H1 (cell line): ENCODE measurements at regions not wholly inside any gene's neighbourhood (a gene's known extent, or its start where the extent isn't known, plus 50 kb on each side); places are given as distances from the start of the nearest gene placed in this dataset.

Source experiments
- E2F6 ChIP-seq: IDR thresholded peaks from 2 replicates; pipeline ENCODE4 v1.6.1; 2012; ENCODE audit warnings: inconsistent platforms
- TF ChIP-seq, protein P1 (sequence below): fragments of 300-600 bp; sonication (generic); IDR thresholded peaks from 2 replicates; pipeline ENCODE4 v1.7.1; 2012; ENCODE audit warnings: low read length, moderate library complexity, mild to moderate bottlenecking, inconsistent platforms; ENCODE audit not compliant: insufficient replicate concordance

- TF ChIP-seq, protein P1, sequence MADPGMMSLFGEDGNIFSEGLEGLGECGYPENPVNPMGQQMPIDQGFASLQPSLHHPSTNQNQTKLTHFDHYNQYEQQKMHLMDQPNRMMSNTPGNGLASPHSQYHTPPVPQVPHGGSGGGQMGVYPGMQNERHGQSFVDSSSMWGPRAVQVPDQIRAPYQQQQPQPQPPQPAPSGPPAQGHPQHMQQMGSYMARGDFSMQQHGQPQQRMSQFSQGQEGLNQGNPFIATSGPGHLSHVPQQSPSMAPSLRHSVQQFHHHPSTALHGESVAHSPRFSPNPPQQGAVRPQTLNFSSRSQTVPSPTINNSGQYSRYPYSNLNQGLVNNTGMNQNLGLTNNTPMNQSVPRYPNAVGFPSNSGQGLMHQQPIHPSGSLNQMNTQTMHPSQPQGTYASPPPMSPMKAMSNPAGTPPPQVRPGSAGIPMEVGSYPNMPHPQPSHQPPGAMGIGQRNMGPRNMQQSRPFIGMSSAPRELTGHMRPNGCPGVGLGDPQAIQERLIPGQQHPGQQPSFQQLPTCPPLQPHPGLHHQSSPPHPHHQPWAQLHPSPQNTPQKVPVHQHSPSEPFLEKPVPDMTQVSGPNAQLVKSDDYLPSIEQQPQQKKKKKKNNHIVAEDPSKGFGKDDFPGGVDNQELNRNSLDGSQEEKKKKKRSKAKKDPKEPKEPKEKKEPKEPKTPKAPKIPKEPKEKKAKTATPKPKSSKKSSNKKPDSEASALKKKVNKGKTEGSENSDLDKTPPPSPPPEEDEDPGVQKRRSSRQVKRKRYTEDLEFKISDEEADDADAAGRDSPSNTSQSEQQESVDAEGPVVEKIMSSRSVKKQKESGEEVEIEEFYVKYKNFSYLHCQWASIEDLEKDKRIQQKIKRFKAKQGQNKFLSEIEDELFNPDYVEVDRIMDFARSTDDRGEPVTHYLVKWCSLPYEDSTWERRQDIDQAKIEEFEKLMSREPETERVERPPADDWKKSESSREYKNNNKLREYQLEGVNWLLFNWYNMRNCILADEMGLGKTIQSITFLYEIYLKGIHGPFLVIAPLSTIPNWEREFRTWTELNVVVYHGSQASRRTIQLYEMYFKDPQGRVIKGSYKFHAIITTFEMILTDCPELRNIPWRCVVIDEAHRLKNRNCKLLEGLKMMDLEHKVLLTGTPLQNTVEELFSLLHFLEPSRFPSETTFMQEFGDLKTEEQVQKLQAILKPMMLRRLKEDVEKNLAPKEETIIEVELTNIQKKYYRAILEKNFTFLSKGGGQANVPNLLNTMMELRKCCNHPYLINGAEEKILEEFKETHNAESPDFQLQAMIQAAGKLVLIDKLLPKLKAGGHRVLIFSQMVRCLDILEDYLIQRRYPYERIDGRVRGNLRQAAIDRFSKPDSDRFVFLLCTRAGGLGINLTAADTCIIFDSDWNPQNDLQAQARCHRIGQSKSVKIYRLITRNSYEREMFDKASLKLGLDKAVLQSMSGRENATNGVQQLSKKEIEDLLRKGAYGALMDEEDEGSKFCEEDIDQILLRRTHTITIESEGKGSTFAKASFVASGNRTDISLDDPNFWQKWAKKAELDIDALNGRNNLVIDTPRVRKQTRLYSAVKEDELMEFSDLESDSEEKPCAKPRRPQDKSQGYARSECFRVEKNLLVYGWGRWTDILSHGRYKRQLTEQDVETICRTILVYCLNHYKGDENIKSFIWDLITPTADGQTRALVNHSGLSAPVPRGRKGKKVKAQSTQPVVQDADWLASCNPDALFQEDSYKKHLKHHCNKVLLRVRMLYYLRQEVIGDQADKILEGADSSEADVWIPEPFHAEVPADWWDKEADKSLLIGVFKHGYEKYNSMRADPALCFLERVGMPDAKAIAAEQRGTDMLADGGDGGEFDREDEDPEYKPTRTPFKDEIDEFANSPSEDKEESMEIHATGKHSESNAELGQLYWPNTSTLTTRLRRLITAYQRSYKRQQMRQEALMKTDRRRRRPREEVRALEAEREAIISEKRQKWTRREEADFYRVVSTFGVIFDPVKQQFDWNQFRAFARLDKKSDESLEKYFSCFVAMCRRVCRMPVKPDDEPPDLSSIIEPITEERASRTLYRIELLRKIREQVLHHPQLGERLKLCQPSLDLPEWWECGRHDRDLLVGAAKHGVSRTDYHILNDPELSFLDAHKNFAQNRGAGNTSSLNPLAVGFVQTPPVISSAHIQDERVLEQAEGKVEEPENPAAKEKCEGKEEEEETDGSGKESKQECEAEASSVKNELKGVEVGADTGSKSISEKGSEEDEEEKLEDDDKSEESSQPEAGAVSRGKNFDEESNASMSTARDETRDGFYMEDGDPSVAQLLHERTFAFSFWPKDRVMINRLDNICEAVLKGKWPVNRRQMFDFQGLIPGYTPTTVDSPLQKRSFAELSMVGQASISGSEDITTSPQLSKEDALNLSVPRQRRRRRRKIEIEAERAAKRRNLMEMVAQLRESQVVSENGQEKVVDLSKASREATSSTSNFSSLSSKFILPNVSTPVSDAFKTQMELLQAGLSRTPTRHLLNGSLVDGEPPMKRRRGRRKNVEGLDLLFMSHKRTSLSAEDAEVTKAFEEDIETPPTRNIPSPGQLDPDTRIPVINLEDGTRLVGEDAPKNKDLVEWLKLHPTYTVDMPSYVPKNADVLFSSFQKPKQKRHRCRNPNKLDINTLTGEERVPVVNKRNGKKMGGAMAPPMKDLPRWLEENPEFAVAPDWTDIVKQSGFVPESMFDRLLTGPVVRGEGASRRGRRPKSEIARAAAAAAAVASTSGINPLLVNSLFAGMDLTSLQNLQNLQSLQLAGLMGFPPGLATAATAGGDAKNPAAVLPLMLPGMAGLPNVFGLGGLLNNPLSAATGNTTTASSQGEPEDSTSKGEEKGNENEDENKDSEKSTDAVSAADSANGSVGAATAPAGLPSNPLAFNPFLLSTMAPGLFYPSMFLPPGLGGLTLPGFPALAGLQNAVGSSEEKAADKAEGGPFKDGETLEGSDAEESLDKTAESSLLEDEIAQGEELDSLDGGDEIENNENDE: peak; percentile 94
- no peak for TF ChIP-seq E2F6
Observed at GRCh38 chr1:98502937-98503336, 158.6 kb upstream of the SNX7 start (continued).
